Kidney epithelial cell (primary cell): ENCODE measurements at regions not wholly inside any gene's neighbourhood (a gene's known extent, or its start where the extent isn't known, plus 50 kb on each side); places are given as distances from the start of the nearest gene placed in this dataset.
"Not testable (repeated sequence)": the region's sequence is repeated elsewhere in the genome, so short reads cannot be mapped to it uniquely, and the experiment has no call there.

Experiments used
- DNase-seq: peaks from one replicate; pipeline ENCODE4 v3.0.0-alpha.2; 2010; ENCODE audit warnings: low read depth
- H3K27me3 ChIP-seq: 2 replicates; pipeline ENCODE4 v1.6.0; 2011; ENCODE audit warnings: low read length; ENCODE audit not compliant: control insufficient read depth, insufficient read depth
- H3K36me3 ChIP-seq: 2 replicates; pipeline ENCODE4 v1.5.1; 2011; ENCODE audit warnings: low read length; ENCODE audit not compliant: control insufficient read depth, insufficient read depth
- H3K4me3 ChIP-seq: 2 replicates; pipeline ENCODE4 v1.5.1; 2011; ENCODE audit warnings: low read depth, mild to moderate bottlenecking, control low read depth, low read length
- CTCF ChIP-seq: IDR thresholded peaks from 2 replicates; pipeline ENCODE4 v1.5.1; 2011; ENCODE audit warnings: mild to moderate bottlenecking, moderate library complexity, low read length, control low read depth, inconsistent platforms; ENCODE audit not compliant: insufficient read depth, poor library complexity, severe bottlenecking

- Histone ChIP-seq H3K27me3 (no peaks in the 10 kb centered on the region), H3K4me3 (no peak overlapping the region), H3K36me3 (no peaks in the 10 kb centered on the region)
- DNase-seq = no peak
- no peak for TF ChIP-seq CTCF
Observed at GRCh38 chr5:75823811-75824210, 106.6 kb upstream of the POC5 start.

GRCh38 chr5:75818661-75819060 is 101.4 kb upstream of the POC5 start:
- Histone ChIP-seq H3K4me3 (no peak overlapping the region), H3K36me3 (no peaks in the 10 kb centered on the region), H3K27me3 (no peaks in the 10 kb centered on the region)
- no peak for DNase-seq
- no peak for TF ChIP-seq CTCF

GRCh38 chr5:75799695-75800094 is 82.5 kb upstream of the POC5 start:
- DNase-seq, H3K27me3 ChIP-seq, H3K36me3 ChIP-seq: not testable (repeated sequence)

GRCh38 chr5:75769338-75769737 is 52.1 kb upstream of the POC5 start:
- not testable (repeated sequence) for H3K27me3 ChIP-seq, H3K4me3 ChIP-seq, H3K36me3 ChIP-seq, DNase-seq

More at GRCh38 chr5:75799695-75800094, 82.5 kb upstream of the POC5 start:
- not testable (repeated sequence) for H3K4me3 ChIP-seq
